22Rv1 (cell line): ENCODE measurements at regions not wholly inside any gene's neighbourhood (a gene's known extent, or its start where the extent isn't known, plus 50 kb on each side); places are given as distances from the start of the nearest gene placed in this dataset.

Source experiments
- H3K27ac ChIP-seq: fragments of 450-650 bp; 2 replicates; pipeline ENCODE4 v1.5.1; 2017
- ZFX ChIP-seq: fragments of 450-650 bp; IDR thresholded peaks from 2 replicates; pipeline ENCODE4 v1.6.1; 2017; ENCODE audit warnings: antibody characterized with exemption, borderline replicate concordance
- TF ChIP-seq, protein P1 (sequence below): fragments of 450-650 bp; IDR thresholded peaks from 2 replicates; pipeline ENCODE4 v1.5.1; 2017; ENCODE audit warnings: mild to moderate bottlenecking

DNA sequence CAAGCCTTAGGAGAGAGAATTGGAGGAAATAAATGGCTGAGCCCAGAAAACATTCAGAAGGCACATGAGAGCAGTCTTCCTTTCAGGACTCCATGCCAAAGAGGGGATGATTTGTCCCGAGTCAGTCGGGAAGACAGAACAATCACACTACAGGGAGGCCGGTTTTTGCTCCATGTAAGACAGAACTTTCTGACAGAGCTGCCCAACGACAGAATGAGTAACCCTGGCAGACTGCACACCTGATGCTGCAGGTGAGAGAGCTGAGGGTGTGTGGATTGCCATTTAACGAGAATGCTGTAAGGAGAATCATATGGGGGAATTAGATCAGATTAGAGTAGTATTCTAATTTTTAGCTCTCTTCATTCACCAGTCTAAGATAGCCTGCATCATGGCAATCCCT is 533.0 kb downstream of the EPHB1 start:
- TF ChIP-seq, protein P1, sequence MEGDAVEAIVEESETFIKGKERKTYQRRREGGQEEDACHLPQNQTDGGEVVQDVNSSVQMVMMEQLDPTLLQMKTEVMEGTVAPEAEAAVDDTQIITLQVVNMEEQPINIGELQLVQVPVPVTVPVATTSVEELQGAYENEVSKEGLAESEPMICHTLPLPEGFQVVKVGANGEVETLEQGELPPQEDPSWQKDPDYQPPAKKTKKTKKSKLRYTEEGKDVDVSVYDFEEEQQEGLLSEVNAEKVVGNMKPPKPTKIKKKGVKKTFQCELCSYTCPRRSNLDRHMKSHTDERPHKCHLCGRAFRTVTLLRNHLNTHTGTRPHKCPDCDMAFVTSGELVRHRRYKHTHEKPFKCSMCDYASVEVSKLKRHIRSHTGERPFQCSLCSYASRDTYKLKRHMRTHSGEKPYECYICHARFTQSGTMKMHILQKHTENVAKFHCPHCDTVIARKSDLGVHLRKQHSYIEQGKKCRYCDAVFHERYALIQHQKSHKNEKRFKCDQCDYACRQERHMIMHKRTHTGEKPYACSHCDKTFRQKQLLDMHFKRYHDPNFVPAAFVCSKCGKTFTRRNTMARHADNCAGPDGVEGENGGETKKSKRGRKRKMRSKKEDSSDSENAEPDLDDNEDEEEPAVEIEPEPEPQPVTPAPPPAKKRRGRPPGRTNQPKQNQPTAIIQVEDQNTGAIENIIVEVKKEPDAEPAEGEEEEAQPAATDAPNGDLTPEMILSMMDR = no peak
- TF ChIP-seq ZFX = no peak
- no peak overlapping the region for H3K27ac ChIP-seq

DNA sequence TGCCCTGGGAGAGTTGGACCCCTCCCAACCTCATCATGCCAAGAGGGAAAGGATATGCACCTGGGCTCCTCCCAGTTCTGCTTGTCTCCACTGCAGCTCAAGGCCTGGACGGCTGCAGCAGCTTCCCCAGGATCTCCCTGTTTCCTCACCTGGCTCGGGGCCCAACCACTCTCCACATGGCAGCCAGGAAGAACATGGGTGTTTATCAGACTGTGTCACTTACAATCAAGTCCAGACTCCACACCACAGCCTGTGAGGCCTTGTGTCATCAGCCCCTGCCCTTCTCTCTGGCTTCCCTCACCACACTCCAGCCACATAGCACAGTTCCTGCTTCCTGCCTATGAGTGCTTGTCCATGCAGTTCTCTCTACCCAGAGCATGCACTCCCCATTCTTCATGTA is 534.4 kb downstream of the EPHB1 start:
- TF ChIP-seq ZFX = no peak
- TF ChIP-seq, protein P1 = no peak
- no peak overlapping the region for H3K27ac ChIP-seq

GRCh38 chr3:135337192-135337591 is 542.1 kb downstream of the EPHB1 start:
- no peak overlapping the region for H3K27ac ChIP-seq
- TF ChIP-seq, protein P1 = no peak
- TF ChIP-seq ZFX = no peak

DNA sequence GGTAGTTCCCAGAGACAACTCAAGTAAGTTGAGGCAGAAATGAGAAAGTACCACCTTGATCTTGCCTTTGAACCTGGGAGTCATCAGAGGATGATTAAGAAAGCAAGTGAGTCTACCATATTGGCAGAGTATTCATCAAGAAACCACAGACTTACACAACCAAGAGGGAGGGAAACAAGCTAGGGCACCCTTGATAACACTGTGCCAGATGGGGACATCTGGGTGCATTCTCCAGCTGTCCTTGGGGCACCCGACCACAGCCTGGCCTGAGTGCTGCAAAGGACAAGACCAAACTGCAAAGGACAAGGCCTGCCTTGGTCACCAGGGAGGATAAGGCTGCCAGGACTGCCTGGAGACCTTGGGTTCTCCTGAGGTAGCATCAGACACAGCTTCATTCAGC is 553.6 kb downstream of the EPHB1 start:
- no peak for TF ChIP-seq ZFX
- TF ChIP-seq, protein P1 = no peak
- no peak overlapping the region for H3K27ac ChIP-seq

- TF ChIP-seq ZFX = no peak
- TF ChIP-seq, protein P1 = no peak
- no peak overlapping the region for H3K27ac ChIP-seq
Measured at GRCh38 chr3:135349254-135349948, 554.3 kb downstream of the EPHB1 start.

DNA sequence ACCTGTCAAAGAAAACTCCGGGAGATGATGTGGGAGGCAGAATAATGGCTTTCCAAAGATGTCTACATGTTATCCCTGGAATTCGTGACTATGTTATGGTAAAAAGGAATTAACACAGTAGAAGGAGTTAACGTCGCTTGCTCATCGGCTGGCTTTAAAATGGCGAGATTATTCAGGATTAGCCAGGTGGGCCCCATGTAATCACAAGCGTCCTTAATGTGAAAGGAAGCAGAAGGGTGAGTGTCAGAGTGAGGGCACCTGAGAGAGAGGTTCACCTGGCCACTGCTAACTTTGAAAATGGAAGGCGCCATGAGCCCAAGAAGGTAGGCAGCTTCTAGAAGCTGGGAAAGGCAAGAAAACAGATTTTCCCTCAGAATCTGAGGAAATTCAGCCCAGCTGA is 557.2 kb downstream of the EPHB1 start:
- TF ChIP-seq ZFX = no peak
- TF ChIP-seq, protein P1 = no peak
- no peak overlapping the region for H3K27ac ChIP-seq

DNA sequence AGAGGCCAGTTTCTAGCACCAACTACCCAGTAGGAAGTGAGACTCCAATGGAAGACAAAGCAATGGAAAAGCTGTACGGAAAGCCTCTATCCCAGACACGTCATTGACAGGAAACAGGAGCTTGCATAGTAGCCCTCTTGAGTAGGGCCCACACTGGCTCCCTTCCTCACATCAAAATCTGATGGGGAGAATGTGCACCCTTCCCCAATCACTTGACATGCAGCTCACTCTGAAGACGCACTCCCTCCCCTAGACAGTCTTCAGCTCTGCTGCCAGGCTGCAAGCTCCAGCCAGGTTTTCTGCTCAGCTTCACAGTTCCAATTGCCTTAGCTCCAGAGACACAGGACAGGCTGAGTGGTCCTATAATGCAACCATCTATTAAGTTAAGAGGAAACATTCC is 567.8 kb downstream of the EPHB1 start:
- no peak overlapping the region for H3K27ac ChIP-seq
- TF ChIP-seq, protein P1 = no peak
- TF ChIP-seq ZFX = no peak
